Epithelial cell of prostate (primary cell): ENCODE measurements at regions not wholly inside any gene's neighbourhood (a gene's known extent, or its start where the extent isn't known, plus 50 kb on each side); places are given as distances from the start of the nearest gene placed in this dataset.
"Not testable (repeated sequence)": the region's sequence is repeated elsewhere in the genome, so short reads cannot be mapped to it uniquely, and the experiment has no call there.

Experiments used
- DNase-seq: peaks from one replicate; pipeline ENCODE4 v3.0.0-alpha.2; 2011; ENCODE audit warnings: low read depth, low spot score
- H3K27ac ChIP-seq: fragments of 450-650 bp; 2 replicates; pipeline ENCODE4 v1.5.1; 2017; ENCODE audit warnings: mild to moderate bottlenecking

- H3K27ac ChIP-seq = no peak overlapping the region
- no peak for DNase-seq
Observed at GRCh38 chr5:5857396-5857795, 434.9 kb downstream of the ICE1 start.

GRCh38 chr5:5854087-5854486 lies 431.6 kb downstream of the ICE1 start:
- H3K27ac ChIP-seq = no peak overlapping the region
- DNase-seq = no peak

- H3K27ac ChIP-seq = no peak overlapping the region
- no peak for DNase-seq
Observed at GRCh38 chr5:5838493-5838892, 416.0 kb downstream of the ICE1 start.

- not testable (repeated sequence) for DNase-seq, H3K27ac ChIP-seq
Observed at GRCh38 chr5:5831622-5832021, 409.1 kb downstream of the ICE1 start.

- H3K27ac ChIP-seq = no peak overlapping the region
- no peak for DNase-seq
Observed at GRCh38 chr5:5828619-5829018, 406.1 kb downstream of the ICE1 start.

GRCh38 chr5:5826911-5827310 lies 404.4 kb downstream of the ICE1 start:
- DNase-seq = no peak
- H3K27ac ChIP-seq = no peak overlapping the region

GRCh38 chr5:5822729-5823257 lies 400.3 kb downstream of the ICE1 start:
- H3K27ac ChIP-seq = no peak overlapping the region
- no peak for DNase-seq

GRCh38 chr5:5816960-5817359 lies 394.5 kb downstream of the ICE1 start:
- H3K27ac ChIP-seq = no peak overlapping the region
- DNase-seq = no peak

- H3K27ac ChIP-seq = no peak overlapping the region
- DNase-seq = no peak
Observed at GRCh38 chr5:5813441-5813840, 391.0 kb downstream of the ICE1 start.

GRCh38 chr5:5810461-5810860 lies 388.0 kb downstream of the ICE1 start:
- H3K27ac ChIP-seq = no peak overlapping the region
- no peak for DNase-seq

GRCh38 chr5:5805916-5806315 lies 383.4 kb downstream of the ICE1 start:
- H3K27ac ChIP-seq = no peak overlapping the region
- no peak for DNase-seq

GRCh38 chr5:5804478-5805233 lies 382.2 kb downstream of the ICE1 start:
- no peak for DNase-seq
- H3K27ac ChIP-seq = no peak overlapping the region

GRCh38 chr5:5800801-5801761 lies 378.6 kb downstream of the ICE1 start:
- DNase-seq = no peak
- H3K27ac ChIP-seq = no peak overlapping the region

- DNase-seq = no peak
Observed at GRCh38 chr5:5799826-5800225, 377.3 kb downstream of the ICE1 start.

GRCh38 chr5:5799229-5799628 lies 376.8 kb downstream of the ICE1 start:
- DNase-seq = no peak
- no peak overlapping the region for H3K27ac ChIP-seq

More at GRCh38 chr5:5799826-5800225, 377.3 kb downstream of the ICE1 start:
- no peak overlapping the region for H3K27ac ChIP-seq

GRCh38 chr5:5798462-5798861 lies 376.0 kb downstream of the ICE1 start:
- DNase-seq = no peak
- H3K27ac ChIP-seq = no peak overlapping the region

- no peak overlapping the region for H3K27ac ChIP-seq
- DNase-seq = no peak
Observed at GRCh38 chr5:5798041-5798440, 375.6 kb downstream of the ICE1 start.

- H3K27ac ChIP-seq = no peak overlapping the region
- no peak for DNase-seq
Observed at GRCh38 chr5:5795074-5795771, 372.7 kb downstream of the ICE1 start.

- DNase-seq = no peak
Observed at GRCh38 chr5:5794118-5794560, 371.7 kb downstream of the ICE1 start.

More at GRCh38 chr5:5794118-5794560, 371.7 kb downstream of the ICE1 start:
- no peak overlapping the region for H3K27ac ChIP-seq
